ENCODE measurements at regions not wholly inside any gene's neighbourhood (a gene's known extent, or its start where the extent isn't known, plus 50 kb on each side); places are given as distances from the start of the nearest gene placed in this dataset.

DNA sequence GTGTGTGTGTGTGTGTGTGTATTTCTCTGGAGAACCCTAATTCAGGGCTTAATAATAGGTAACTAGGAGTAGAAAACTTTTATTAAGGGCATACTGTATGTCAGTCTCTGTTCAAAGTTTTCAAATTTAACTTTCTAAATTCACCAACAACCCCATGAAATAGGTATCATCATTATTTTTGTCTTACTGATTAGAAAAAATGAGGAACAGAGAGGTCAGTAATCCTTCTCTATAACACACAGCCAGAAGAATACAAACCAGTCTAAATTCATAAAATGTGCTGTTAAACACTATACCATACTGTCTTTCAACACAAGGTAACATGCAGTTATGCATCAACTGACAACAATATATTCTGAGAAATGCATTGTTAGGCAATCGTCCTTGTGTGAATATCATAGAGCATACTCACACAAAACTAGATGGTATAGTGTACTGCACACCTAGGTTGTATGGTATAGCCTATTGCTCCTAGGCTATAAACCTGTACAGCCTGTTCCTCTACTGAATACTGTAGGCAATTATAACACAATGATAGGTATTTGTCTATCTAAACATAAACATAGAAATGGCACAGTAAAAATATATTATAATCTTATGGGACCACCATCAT is 143.1 kb downstream of the PTH2R start:
- TF ChIP-seq, protein P1, sequence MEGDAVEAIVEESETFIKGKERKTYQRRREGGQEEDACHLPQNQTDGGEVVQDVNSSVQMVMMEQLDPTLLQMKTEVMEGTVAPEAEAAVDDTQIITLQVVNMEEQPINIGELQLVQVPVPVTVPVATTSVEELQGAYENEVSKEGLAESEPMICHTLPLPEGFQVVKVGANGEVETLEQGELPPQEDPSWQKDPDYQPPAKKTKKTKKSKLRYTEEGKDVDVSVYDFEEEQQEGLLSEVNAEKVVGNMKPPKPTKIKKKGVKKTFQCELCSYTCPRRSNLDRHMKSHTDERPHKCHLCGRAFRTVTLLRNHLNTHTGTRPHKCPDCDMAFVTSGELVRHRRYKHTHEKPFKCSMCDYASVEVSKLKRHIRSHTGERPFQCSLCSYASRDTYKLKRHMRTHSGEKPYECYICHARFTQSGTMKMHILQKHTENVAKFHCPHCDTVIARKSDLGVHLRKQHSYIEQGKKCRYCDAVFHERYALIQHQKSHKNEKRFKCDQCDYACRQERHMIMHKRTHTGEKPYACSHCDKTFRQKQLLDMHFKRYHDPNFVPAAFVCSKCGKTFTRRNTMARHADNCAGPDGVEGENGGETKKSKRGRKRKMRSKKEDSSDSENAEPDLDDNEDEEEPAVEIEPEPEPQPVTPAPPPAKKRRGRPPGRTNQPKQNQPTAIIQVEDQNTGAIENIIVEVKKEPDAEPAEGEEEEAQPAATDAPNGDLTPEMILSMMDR (IDR thresholded peaks at IDR 0.05; ENCODE audit: poor library complexity) = no peak
- TF ChIP-seq EZH2 (IDR thresholded peaks at IDR 0.05; ENCODE audit: borderline replicate concordance) = no peak
